ENCODE measurements at regions not wholly inside any gene's neighbourhood (a gene's known extent, or its start where the extent isn't known, plus 50 kb on each side); places are given as distances from the start of the nearest gene placed in this dataset.

DNA sequence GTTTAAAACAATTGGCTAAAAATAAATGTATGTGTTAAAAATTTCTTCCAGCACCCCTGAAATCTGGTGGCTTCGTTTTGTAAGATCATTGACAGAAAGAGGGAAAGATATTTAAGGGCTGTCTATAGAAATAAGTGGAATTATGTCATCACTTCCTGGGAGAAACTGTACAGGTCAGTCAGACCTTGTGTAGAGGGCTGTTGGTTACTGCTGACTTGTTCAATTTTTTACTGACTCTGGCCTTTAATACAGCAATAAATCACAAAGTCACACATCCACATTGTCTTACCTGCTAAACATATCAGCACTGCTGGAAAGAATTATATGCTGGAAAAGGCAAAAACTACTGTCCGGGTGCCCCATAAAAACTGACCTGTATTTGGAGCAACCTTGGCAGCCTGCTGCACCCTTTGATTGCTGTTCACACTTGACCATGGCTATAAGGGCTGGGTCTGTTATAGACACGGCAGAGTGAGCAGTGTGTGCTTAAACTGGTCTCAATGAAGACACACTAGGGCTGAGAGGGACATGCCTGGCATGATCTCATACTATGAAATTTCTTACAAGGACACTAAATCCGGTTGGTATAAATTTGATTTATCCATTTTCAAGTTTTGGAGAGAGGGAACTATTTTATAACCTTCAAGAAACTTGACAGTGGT lies 162.1 kb downstream of the NHLRC3 start:
- POLR2A ChIA-PET (ENCODE audit: unreplicated experiment), result no interaction called here
- TF ChIP-seq EZH2 (IDR thresholded peaks at IDR 0.05; ENCODE audit: low read length, unreplicated experiment) (no peak), EZH2phosphoT487 (IDR thresholded peaks at IDR 0.05; ENCODE audit: borderline replicate concordance, low read length) (no peak)
- TF ChIP-seq, protein P1, sequence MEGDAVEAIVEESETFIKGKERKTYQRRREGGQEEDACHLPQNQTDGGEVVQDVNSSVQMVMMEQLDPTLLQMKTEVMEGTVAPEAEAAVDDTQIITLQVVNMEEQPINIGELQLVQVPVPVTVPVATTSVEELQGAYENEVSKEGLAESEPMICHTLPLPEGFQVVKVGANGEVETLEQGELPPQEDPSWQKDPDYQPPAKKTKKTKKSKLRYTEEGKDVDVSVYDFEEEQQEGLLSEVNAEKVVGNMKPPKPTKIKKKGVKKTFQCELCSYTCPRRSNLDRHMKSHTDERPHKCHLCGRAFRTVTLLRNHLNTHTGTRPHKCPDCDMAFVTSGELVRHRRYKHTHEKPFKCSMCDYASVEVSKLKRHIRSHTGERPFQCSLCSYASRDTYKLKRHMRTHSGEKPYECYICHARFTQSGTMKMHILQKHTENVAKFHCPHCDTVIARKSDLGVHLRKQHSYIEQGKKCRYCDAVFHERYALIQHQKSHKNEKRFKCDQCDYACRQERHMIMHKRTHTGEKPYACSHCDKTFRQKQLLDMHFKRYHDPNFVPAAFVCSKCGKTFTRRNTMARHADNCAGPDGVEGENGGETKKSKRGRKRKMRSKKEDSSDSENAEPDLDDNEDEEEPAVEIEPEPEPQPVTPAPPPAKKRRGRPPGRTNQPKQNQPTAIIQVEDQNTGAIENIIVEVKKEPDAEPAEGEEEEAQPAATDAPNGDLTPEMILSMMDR (conservative IDR thresholded peaks at IDR 0.05; ENCODE audit: low read depth, low read length), result no peak
- Histone ChIP-seq H3K27ac (ENCODE audit: low read length) (no peak overlapping the region), H3K9me3 (ENCODE audit: low read length) (no peaks in the 10 kb centered on the region), H3K79me2 (ENCODE audit: low read length) (no peaks in the 10 kb centered on the region), H3K9ac (ENCODE audit: low read length) (no peak overlapping the region), H3K9me2 (replicated peaks; ENCODE audit: low read length) (no peaks in the 10 kb centered on the region), H3K4me3 (ENCODE audit: low read length) (no peak overlapping the region), H3K36me3 (ENCODE audit: low read depth, low read length) (no peaks in the 10 kb centered on the region), H3K4me1 (ENCODE audit: insufficient read depth, low read length) (peaks cover 4% of the 10 kb centered on the region; the same call in 1 of the 2 replicates), H4K20me1 (ENCODE audit: low read length) (no peaks in the 10 kb centered on the region), H3K27me3 (ENCODE audit: low read length) (no peaks in the 10 kb centered on the region), H2AFZ (ENCODE audit: low read length) (no peak overlapping the region), H3K4me2 (ENCODE audit: low read length) (no peak overlapping the region), H3F3A (ENCODE audit: low read length, unreplicated experiment) (no peaks in the 10 kb centered on the region)
- DNase-seq (no peak), ATAC-seq (no peak)
- intact Hi-C loops (cut with micrococcal nuclease), result no loop called here
- CTCF ChIA-PET, result no interaction called here
- no TSS peak for BruUV-seq (replicated peaks)

DNA sequence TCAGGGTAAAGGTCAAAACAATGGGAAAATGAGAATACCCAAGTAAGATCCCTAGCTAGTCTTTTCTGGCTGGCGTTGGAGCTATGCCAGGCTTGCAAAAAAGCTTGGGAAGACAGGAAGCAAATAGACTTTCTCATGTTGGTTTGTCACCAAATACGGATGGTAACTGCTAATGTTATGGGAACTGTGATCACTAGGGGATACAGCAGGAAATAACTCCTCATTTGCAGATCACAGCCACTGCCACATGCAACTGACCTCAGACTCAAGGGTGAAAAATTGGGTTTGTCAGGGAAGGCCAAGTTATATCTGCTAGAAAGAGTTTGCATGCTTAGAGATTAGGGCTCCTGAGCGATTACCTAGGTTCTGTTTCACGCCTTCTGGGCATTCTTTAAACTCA lies 162.9 kb downstream of the NHLRC3 start:
- Histone ChIP-seq H3K4me2 (ENCODE audit: low read length) (no peak overlapping the region), H3K4me3 (ENCODE audit: low read length) (no peak overlapping the region), H3K9ac (ENCODE audit: low read length) (no peak overlapping the region), H3K79me2 (ENCODE audit: low read length) (no peaks in the 10 kb centered on the region), H4K20me1 (ENCODE audit: low read length) (no peaks in the 10 kb centered on the region), H3K36me3 (ENCODE audit: low read depth, low read length) (no peaks in the 10 kb centered on the region), H3K27ac (ENCODE audit: low read length) (no peak overlapping the region), H3K27me3 (ENCODE audit: low read length) (no peaks in the 10 kb centered on the region), H3K4me1 (ENCODE audit: insufficient read depth, low read length) (peaks cover 4% of the 10 kb centered on the region; the same call in 1 of the 2 replicates), H2AFZ (ENCODE audit: low read length) (no peak overlapping the region), H3F3A (ENCODE audit: low read length, unreplicated experiment) (no peaks in the 10 kb centered on the region), H3K9me3 (ENCODE audit: low read length) (no peaks in the 10 kb centered on the region), H3K9me2 (replicated peaks; ENCODE audit: low read length) (no peaks in the 10 kb centered on the region)
- DNase-seq (no peak), ATAC-seq (no peak)
- CTCF ChIA-PET, result no interaction called here
- intact Hi-C loops (cut with micrococcal nuclease), result no loop called here
- BruUV-seq (replicated peaks), result no TSS peak
- POLR2A ChIA-PET (ENCODE audit: unreplicated experiment), result no interaction called here
- TF ChIP-seq EZH2phosphoT487 (IDR thresholded peaks at IDR 0.05; ENCODE audit: borderline replicate concordance, low read length) (no peak), EZH2 (IDR thresholded peaks at IDR 0.05; ENCODE audit: low read length, unreplicated experiment) (no peak)
- TF ChIP-seq, protein P1 (conservative IDR thresholded peaks at IDR 0.05; ENCODE audit: low read depth, low read length), result no peak

DNA sequence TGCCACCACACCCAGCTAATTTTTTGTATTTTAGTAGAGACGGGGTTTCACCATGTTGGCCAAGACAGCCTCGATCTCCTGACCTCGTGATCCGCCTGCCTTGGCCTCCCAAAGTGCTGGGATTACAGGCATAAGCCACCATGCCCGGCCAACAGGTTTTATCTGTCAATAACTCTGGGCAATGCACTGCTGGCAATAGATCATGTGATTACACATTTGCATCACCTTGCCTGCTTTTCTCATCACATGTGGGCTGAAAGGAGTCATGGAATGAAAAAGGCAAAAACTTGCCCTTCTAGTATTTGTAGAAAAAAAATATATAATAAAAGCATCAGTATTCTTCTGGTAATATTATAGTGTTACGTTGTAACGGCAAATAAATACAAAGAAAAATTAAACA lies 164.5 kb downstream of the NHLRC3 start:
- intact Hi-C loops (cut with micrococcal nuclease), result no loop called here
- POLR2A ChIA-PET (ENCODE audit: unreplicated experiment), result no interaction called here

More for the DNA sequence above, 164.5 kb downstream of the NHLRC3 start:
- no peaks in the 10 kb centered on the region for H3K79me2 ChIP-seq (ENCODE audit: low read length)
- no peak overlapping the region for H3K9ac ChIP-seq (ENCODE audit: low read length)
- no peak for TF ChIP-seq EZH2phosphoT487 (IDR thresholded peaks at IDR 0.05; ENCODE audit: borderline replicate concordance, low read length)
- TF ChIP-seq, protein P1 (conservative IDR thresholded peaks at IDR 0.05; ENCODE audit: low read depth, low read length), result no peak
- no peak for TF ChIP-seq EZH2 (IDR thresholded peaks at IDR 0.05; ENCODE audit: low read length, unreplicated experiment)
- H4K20me1 ChIP-seq (ENCODE audit: low read length), result no peaks in the 10 kb centered on the region
- ATAC-seq, result no peak
- H3K4me3 ChIP-seq (ENCODE audit: low read length), result no peak overlapping the region
- no peak for DNase-seq
- H3K9me2 ChIP-seq (replicated peaks; ENCODE audit: low read length), result no peaks in the 10 kb centered on the region
- H3K36me3 ChIP-seq (ENCODE audit: low read depth, low read length), result no peaks in the 10 kb centered on the region
- H3K27me3 ChIP-seq (ENCODE audit: low read length), result no peaks in the 10 kb centered on the region
- H3K4me1 ChIP-seq (ENCODE audit: insufficient read depth, low read length), result no peaks in the 10 kb centered on the region
- no TSS peak for BruUV-seq (replicated peaks)
- H3F3A ChIP-seq (ENCODE audit: low read length, unreplicated experiment), result no peaks in the 10 kb centered on the region
- CTCF ChIA-PET, result no interaction called here
- no peak overlapping the region for H3K27ac ChIP-seq (ENCODE audit: low read length)
- H3K9me3 ChIP-seq (ENCODE audit: low read length), result no peaks in the 10 kb centered on the region
- no peak overlapping the region for H3K4me2 ChIP-seq (ENCODE audit: low read length)
- no peak overlapping the region for H2AFZ ChIP-seq (ENCODE audit: low read length)
